Left ventricle myocardium inferior (tissue), 1 donor: ENCODE measurements at regions not wholly inside any gene's neighbourhood (a gene's known extent, or its start where the extent isn't known, plus 50 kb on each side); places are given as distances from the start of the nearest gene placed in this dataset.

Source experiments
- DNase-seq: peaks from one replicate; pipeline ENCODE4 v3.0.0-alpha.2; 2020
- H3K27ac ChIP-seq: fragments of 200-600 bp; replicated peaks from 2 replicates; pipeline ENCODE4 v1.8.0; 2021
- H3K27me3 ChIP-seq: fragments of 200-600 bp; 2 replicates; pipeline ENCODE4 v1.8.0; 2021; ENCODE audit warnings: low read depth
- H3K36me3 ChIP-seq: fragments of 200-600 bp; 2 replicates; pipeline ENCODE4 v1.8.0; 2021
- H3K4me1 ChIP-seq: fragments of 200-600 bp; 2 replicates; pipeline ENCODE4 v1.8.0; 2021
- H3K4me3 ChIP-seq: fragments of 200-600 bp; 2 replicates; pipeline ENCODE4 v1.8.0; 2021; ENCODE audit warnings: mild to moderate bottlenecking, moderate library complexity
- H3K9me3 ChIP-seq: fragments of 200-600 bp; replicated peaks from 2 replicates; pipeline ENCODE4 v1.8.0; 2021
- intact Hi-C: fragments of 100-400 bp; cut with micrococcal nuclease; formaldehyde crosslinking; loops from one replicate; pipeline ENCODE4 v1.11.0; 2022
- TF ChIP-seq, protein P1 (sequence below): fragments of 200-600 bp; IDR thresholded peaks from 2 replicates; pipeline ENCODE4 v1.8.0; 2021; ENCODE audit warnings: antibody characterized with exemption, mild to moderate bottlenecking, borderline replicate concordance
- donor health status: DM: no; HTN: yes; CAD: no; lungs with severe emphysema.

GRCh38 chr12:66044731-66045130, 85.8 kb downstream of the LLPH start:
- no peak for DNase-seq
- H3K9me3 ChIP-seq = no peaks in the 10 kb centered on the region
- H3K4me3 ChIP-seq = no peak overlapping the region
- no peak overlapping the region for H3K27ac ChIP-seq
- no peaks in the 10 kb centered on the region for H3K27me3 ChIP-seq
- H3K4me1 ChIP-seq = no peaks in the 10 kb centered on the region
- H3K36me3 ChIP-seq = no peaks in the 10 kb centered on the region
- TF ChIP-seq, protein P1, sequence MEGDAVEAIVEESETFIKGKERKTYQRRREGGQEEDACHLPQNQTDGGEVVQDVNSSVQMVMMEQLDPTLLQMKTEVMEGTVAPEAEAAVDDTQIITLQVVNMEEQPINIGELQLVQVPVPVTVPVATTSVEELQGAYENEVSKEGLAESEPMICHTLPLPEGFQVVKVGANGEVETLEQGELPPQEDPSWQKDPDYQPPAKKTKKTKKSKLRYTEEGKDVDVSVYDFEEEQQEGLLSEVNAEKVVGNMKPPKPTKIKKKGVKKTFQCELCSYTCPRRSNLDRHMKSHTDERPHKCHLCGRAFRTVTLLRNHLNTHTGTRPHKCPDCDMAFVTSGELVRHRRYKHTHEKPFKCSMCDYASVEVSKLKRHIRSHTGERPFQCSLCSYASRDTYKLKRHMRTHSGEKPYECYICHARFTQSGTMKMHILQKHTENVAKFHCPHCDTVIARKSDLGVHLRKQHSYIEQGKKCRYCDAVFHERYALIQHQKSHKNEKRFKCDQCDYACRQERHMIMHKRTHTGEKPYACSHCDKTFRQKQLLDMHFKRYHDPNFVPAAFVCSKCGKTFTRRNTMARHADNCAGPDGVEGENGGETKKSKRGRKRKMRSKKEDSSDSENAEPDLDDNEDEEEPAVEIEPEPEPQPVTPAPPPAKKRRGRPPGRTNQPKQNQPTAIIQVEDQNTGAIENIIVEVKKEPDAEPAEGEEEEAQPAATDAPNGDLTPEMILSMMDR = no peak
- intact Hi-C loops = no loop called here

DNA sequence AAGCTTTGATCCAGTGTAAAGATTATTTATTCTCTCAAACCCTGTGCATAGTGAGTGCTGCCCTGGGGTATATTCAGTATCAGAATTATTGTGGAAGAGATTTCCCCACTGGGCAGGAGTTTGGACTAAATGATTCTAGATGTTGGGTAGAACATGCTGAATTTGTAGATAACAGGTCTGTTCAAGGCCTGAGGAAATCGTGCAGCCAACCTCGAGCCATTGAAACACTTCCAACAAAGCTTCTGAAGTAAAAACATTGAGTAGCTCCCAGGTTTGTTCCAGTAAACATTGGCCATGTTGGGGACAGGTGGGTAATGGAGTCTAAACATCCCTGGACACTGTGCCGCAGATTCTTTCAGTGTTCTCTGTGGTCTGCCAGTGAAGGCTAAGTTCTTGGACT, 87.5 kb downstream of the LLPH start:
- no peak overlapping the region for H3K4me3 ChIP-seq
- TF ChIP-seq, protein P1 = no peak
- intact Hi-C loops = no loop called here

DNA sequence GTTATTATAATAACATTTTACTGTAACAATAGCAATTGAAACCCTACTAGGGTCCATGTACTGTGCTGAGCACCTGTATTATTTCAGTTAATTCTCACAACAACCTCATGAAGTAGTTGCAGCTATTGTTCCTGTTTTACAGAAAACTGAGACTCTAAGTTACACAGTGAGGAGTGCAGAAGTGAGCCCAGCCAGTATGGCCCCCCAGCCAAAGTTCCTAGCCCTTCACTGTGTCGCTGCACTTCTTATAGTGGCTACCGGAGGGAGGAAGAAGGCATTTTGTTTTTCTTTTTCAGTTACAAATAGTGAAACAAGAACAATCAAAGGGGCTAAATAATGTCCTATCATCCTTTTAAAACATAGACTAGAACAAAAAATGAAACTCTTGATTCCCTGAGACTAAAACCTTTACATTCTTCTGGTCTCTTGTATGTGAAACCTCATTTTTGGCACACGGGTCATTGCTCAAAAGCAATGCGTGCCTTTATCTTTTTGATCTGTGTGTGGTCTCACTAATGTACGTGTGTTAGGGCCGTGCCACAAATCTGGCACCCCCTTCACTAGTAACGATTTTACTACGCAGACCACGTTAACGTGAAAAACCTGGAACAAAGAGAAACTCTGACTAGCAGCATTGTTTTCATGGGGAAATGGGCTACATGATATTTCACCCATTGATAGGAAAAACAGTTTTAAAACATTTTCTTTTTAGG, 88.7 kb downstream of the LLPH start:
- Histone ChIP-seq H3K9me3 (no peaks in the 10 kb centered on the region), H3K4me3 (no peak overlapping the region), H3K4me1 (no peaks in the 10 kb centered on the region), H3K27me3 (no peaks in the 10 kb centered on the region), H3K36me3 (no peaks in the 10 kb centered on the region), H3K27ac (no peak overlapping the region)
- intact Hi-C loops = no loop called here
- DNase-seq = no peak
- TF ChIP-seq, protein P1 = no peak

More for the DNA sequence above, 87.5 kb downstream of the LLPH start:
- Histone ChIP-seq H3K27me3 (no peaks in the 10 kb centered on the region), H3K9me3 (no peaks in the 10 kb centered on the region), H3K27ac (no peak overlapping the region), H3K36me3 (no peaks in the 10 kb centered on the region), H3K4me1 (no peaks in the 10 kb centered on the region)
- no peak for DNase-seq

- TF ChIP-seq, protein P1 = no peak
- no peak overlapping the region for H3K4me3 ChIP-seq
- peak; percentile 40 for DNase-seq
- H3K27me3 ChIP-seq = no peaks in the 10 kb centered on the region
- intact Hi-C loops = no loop called here
- H3K36me3 ChIP-seq = no peaks in the 10 kb centered on the region
- H3K4me1 ChIP-seq = peaks cover 9% of the 10 kb centered on the region
- H3K9me3 ChIP-seq = no peaks in the 10 kb centered on the region
- peak overlapping the region; percentile 58 for H3K27ac ChIP-seq
Observed at GRCh38 chr12:66036317-66036716, 94.2 kb downstream of the LLPH start.

DNA sequence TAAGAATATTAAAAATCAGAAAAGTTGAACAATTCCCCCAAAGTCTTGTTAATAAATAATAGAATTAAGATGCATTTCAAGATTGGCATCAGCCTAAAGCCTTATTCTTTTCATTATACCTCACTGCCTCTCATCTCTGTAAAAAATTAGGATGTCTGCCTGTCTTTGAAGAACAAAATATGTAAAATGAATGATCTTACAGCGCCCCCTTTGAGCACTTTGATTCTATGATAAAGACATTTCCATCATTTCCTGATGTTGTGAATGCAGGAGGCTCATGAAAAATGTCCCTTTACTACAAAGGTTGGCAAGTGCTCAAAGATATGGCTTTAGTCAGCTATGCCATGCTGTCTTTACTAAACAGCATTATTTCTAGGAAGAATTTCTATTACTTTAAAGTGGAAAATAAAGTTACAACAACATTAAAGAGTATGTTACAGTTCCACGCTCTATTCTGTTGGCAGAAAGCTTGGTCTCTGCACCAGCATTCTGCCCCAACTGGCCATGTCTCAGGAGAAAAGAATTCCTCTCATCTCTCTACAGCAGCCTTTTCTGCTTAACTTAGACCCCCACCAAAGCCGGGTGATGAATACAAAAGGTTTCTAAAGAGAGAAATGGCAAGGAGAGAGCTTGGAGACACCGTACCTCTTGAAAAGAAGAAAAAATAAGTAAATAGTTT, 95.1 kb downstream of the LLPH start:
- H3K4me1 ChIP-seq = peaks cover 9% of the 10 kb centered on the region
- no peaks in the 10 kb centered on the region for H3K36me3 ChIP-seq
- no peaks in the 10 kb centered on the region for H3K27me3 ChIP-seq
- no peaks in the 10 kb centered on the region for H3K9me3 ChIP-seq
- no peak for DNase-seq
- intact Hi-C loops = no loop called here
- H3K4me3 ChIP-seq = no peak overlapping the region
- no peak overlapping the region for H3K27ac ChIP-seq
- TF ChIP-seq, protein P1 = peak; percentile 46
